Small intestine (tissue), 7 donors: ENCODE measurements at regions not wholly inside any gene's neighbourhood (a gene's known extent, or its start where the extent isn't known, plus 50 kb on each side); places are given as distances from the start of the nearest gene placed in this dataset.

Experiments used
- DNase-seq, 2 donors: peaks; one replicate each; pipeline versions ENCODE4 v3.0.0 to v3.0.0-alpha.2; 2013
- FAIRE-seq: peaks from 2 replicates; lab custom pipeline; 2012; peaks lifted over from hg19 to GRCh38; lab: Jason Lieb, UNC
- H3K27ac ChIP-seq, 3 donors: one replicate each; pipeline ENCODE4 v1.5.1; 2013; ENCODE audit warnings: low read length in 2 of 3, mild to moderate bottlenecking in 2 of 3, control low read depth in 1 of 3, inconsistent platforms in 1 of 3, low read depth in 1 of 3, moderate library complexity in 1 of 3
- H3K27me3 ChIP-seq, 3 donors: one replicate each; pipeline ENCODE4 v1.6.1; 2013; ENCODE audit warnings: low read length in 3 of 3, inconsistent platforms in 1 of 3; ENCODE audit not compliant: control insufficient read depth in 3 of 3, insufficient read depth in 3 of 3
- H3K36me3 ChIP-seq, 3 donors: one replicate each; pipeline ENCODE4 v1.6.1; 2013; ENCODE audit warnings: low read length in 3 of 3, inconsistent platforms in 1 of 3, low read depth in 1 of 3, mild to moderate bottlenecking in 1 of 3, moderate library complexity in 1 of 3; ENCODE audit not compliant: control insufficient read depth in 3 of 3, insufficient read depth in 2 of 3
- H3K4me1 ChIP-seq, 3 donors: one replicate each; pipeline ENCODE4 v1.6.1; 2013; ENCODE audit warnings: low read length in 2 of 3, inconsistent platforms in 1 of 3, low read depth in 1 of 3, mild to moderate bottlenecking in 1 of 3, moderate library complexity in 1 of 3; ENCODE audit not compliant: control insufficient read depth in 3 of 3, insufficient read depth in 2 of 3
- H3K4me3 ChIP-seq, 3 donors: one replicate each; pipeline ENCODE4 v1.5.1; 2013; ENCODE audit warnings: low read length in 3 of 3, control low read depth in 1 of 3, inconsistent platforms in 1 of 3, low read depth in 1 of 3, mild to moderate bottlenecking in 1 of 3, moderate library complexity in 1 of 3
- H3K9me3 ChIP-seq, 2 donors: one replicate each; pipeline ENCODE4 v1.6.1; 2013; ENCODE audit warnings: low read depth in 1 of 2, low read length in 1 of 2; ENCODE audit not compliant: control insufficient read depth in 2 of 2, insufficient read depth in 1 of 2
- WGBS, 3 donors: extraction: QIAGEN DNeasy Blood & Tissue Kit; methylation state at CpG; one replicate each; pipeline ENCODE4 v1.1.7; 2013; 5-methylcytosine and 5-hydroxymethylcytosine counted together
- donor health status: healthy with polysubstance abuse.
- donor health status: control.
- donor health status: control.
- donor health status: Bipolar disorder and iron deficiency.
- donor health status: healthy.

DNA sequence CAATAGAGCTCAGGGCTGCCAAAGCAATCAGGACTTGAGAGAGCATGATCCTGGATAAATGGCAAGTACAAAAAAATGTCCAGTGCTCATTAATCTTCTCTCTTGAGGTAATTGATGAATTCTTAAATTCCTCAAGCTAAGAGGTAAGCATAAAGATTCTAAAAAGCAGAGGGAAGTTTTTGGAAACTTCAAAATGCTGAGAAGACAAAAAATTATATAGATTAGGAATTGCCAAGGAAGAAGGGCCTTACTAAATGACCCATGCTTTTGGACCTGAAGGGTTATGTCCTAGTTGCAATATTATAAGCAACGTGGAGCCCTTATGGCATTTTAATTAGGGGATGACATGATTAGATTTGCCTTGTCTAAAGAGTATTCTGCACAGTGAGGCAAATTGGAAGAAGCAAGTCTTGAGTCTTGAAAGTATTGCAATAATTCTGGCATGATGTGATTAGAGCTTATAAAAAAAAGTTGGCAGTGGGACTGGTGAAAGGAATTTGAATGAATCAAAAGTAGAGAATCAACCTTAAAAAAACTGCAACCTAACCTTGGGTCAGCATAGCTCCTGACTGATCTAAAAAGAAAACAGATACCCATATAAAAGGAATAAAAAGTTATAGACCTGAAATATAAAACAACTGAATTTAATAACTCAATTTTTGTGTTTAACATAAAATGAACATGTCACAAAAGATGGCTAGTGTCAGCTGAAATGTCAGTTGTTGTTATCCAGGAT is 323.8 kb upstream of the ARRDC3 start:
- no peaks in the 10 kb centered on the region for H3K4me1 ChIP-seq
- H3K4me3 ChIP-seq = no peak overlapping the region
- no peak overlapping the region for H3K27ac ChIP-seq
- 35 to 56% (median 44%) methylated on average over 1 of the region's 1 CpG for WGBS, 3 donors
- no peaks in the 10 kb centered on the region for H3K9me3 ChIP-seq
- FAIRE-seq = no peak
- no peaks in the 10 kb centered on the region for H3K36me3 ChIP-seq
- no peak for DNase-seq
- H3K27me3 ChIP-seq = no peaks in the 10 kb centered on the region

GRCh38 chr5:91703128-91703527 is 320.0 kb upstream of the ARRDC3 start:
- H3K27me3 ChIP-seq = no peaks in the 10 kb centered on the region
- FAIRE-seq = no peak
- WGBS, 3 donors = 87 to 94% (median 90%) methylated on average over 2 of the region's 2 CpGs

DNA sequence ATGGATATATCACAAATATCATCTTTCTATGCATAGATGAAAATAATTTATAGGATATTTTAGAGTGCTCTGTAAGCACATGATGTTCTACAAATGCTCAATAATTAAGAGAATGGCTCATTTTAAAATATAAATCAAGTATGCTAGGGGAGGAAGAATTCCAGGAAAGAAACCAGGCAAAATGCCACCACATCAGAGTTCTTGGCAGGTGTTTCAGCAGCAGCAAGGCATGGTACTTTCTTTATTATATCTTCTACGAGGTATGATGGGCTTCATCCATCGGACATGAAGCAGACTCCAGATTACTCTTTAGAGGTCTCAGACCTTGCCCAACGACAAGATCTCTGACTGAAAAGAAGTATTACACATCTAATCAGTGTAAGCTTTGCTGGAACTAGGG is 316.3 kb upstream of the ARRDC3 start:
- DNase-seq (no peak), FAIRE-seq (no peak)
- Histone ChIP-seq H3K4me1 (no peaks in the 10 kb centered on the region), H3K4me3 (no peak overlapping the region), H3K9me3 (peaks cover 0 to 3% of the 10 kb centered on the region in 2 donors), H3K27ac (no peak overlapping the region), H3K36me3 (no peaks in the 10 kb centered on the region), H3K27me3 (no peaks in the 10 kb centered on the region)
- WGBS, 3 donors = 72 to 85% (median 74%) methylated on average over 3 of the region's 3 CpGs

More at GRCh38 chr5:91703128-91703527, 320.0 kb upstream of the ARRDC3 start:
- no peaks in the 10 kb centered on the region for H3K4me1 ChIP-seq
- no peak overlapping the region for H3K4me3 ChIP-seq
- no peaks in the 10 kb centered on the region for H3K36me3 ChIP-seq
- DNase-seq = no peak
- H3K27ac ChIP-seq = no peak overlapping the region
- H3K9me3 ChIP-seq = peaks cover 0 to 3% of the 10 kb centered on the region in 2 donors

DNA sequence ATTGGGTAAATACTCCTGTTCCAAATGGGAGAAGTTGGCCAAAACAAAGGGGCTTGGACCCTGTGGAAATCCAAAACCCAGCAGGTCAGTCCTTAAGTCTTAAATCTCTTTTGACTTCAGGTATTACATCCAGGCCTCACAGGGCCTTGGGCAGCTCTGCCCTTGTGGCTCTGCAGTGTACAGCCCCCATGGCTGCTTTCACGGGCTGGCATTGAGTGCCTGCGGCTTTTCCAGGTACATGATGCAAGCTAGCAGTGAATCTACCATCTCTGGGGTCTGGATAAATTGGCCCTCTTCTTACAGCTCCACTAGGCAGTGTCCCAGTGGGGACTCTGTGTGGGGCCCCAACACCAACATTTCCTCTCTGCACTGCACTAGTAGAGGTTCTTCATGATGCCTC is 308.5 kb upstream of the ARRDC3 start:
- no peaks in the 10 kb centered on the region for H3K9me3 ChIP-seq
- no peaks in the 10 kb centered on the region for H3K36me3 ChIP-seq
- WGBS, 3 donors = 84 to 90% (median 89%) methylated on average over 2 of the region's 2 CpGs
- no peak for DNase-seq
- no peaks in the 10 kb centered on the region for H3K27me3 ChIP-seq
- FAIRE-seq = no peak
- no peaks in the 10 kb centered on the region for H3K4me1 ChIP-seq
- H3K27ac ChIP-seq = no peak overlapping the region
- H3K4me3 ChIP-seq = no peak overlapping the region

- no peak overlapping the region for H3K4me3 ChIP-seq
- WGBS, 3 donors = 46 to 61% (median 57%) methylated on average over 3 of the region's 3 CpGs
- H3K27me3 ChIP-seq = no peaks in the 10 kb centered on the region
- FAIRE-seq (no peak), DNase-seq (no peak)
- H3K4me1 ChIP-seq = no peaks in the 10 kb centered on the region
- H3K9me3 ChIP-seq = no peaks in the 10 kb centered on the region
- no peaks in the 10 kb centered on the region for H3K36me3 ChIP-seq
- no peak overlapping the region for H3K27ac ChIP-seq
Measured at GRCh38 chr5:91690921-91691320, 307.8 kb upstream of the ARRDC3 start.

DNA sequence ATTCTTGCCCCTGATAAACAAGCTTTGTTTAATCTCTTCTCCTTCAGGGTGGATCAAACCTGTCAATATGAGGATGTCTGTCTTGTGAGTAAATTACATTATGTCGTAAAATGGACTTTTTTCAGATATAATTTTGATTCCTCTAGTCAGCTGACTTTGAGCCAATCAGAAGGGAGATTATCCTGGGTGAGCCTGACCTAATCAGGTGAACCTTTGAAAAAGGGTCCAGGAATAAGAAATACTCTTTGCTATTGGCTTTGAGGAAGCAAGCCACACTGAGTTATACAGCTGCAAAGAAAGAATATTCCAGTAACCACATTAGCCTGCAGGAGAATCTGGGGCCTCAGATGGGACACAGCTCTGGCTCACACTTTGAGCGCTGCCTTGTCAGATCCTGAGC is 304.3 kb upstream of the ARRDC3 start:
- H3K4me3 ChIP-seq = no peak overlapping the region
- no peaks in the 10 kb centered on the region for H3K36me3 ChIP-seq
- no peaks in the 10 kb centered on the region for H3K27me3 ChIP-seq
- H3K27ac ChIP-seq = no peak overlapping the region
- H3K9me3 ChIP-seq = no peaks in the 10 kb centered on the region
- FAIRE-seq = no peak
- H3K4me1 ChIP-seq = no peaks in the 10 kb centered on the region
- no peak for DNase-seq
- WGBS, 3 donors = 39 to 66% (median 45%) methylated on average over 2 of the region's 2 CpGs

- Histone ChIP-seq H3K27me3 (no peaks in the 10 kb centered on the region), H3K36me3 (no peaks in the 10 kb centered on the region), H3K4me1 (no peaks in the 10 kb centered on the region), H3K9me3 (no peaks in the 10 kb centered on the region), H3K27ac (no peak overlapping the region), H3K4me3 (no peak overlapping the region)
- no peak for FAIRE-seq
- 51 to 74% (median 61%) methylated on average over 1 of the region's 1 CpG for WGBS, 3 donors
- DNase-seq = no peak
Measured at GRCh38 chr5:91684625-91685024, 301.5 kb upstream of the ARRDC3 start.

DNA sequence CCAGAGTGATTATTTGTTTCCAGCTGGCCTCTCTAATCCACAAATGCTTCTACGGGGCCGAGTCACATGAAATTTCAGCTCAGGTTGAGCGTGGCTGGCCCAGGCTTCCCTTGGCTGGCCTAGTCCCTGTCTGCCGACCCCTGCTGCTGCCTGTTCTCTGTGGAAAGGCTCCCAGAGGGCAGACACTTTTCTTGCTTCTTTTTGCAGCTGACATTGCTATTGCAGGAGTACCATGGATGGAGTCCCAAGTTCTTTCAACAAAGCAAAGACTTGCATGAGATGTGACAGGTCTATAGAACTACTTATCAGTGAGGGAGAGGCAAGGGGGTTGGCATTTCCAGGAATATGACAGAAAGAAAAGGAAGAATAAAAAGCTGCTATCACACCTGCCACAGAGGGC is 287.4 kb upstream of the ARRDC3 start:
- Histone ChIP-seq H3K36me3 (no peaks in the 10 kb centered on the region), H3K27me3 (no peaks in the 10 kb centered on the region), H3K9me3 (no peaks in the 10 kb centered on the region), H3K4me1 (no peaks in the 10 kb centered on the region), H3K27ac (no peak overlapping the region), H3K4me3 (no peak overlapping the region)
- WGBS, 3 donors = 32 to 44% (median 32%) methylated on average over 4 of the region's 4 CpGs
- FAIRE-seq (no peak), DNase-seq (no peak)

DNA sequence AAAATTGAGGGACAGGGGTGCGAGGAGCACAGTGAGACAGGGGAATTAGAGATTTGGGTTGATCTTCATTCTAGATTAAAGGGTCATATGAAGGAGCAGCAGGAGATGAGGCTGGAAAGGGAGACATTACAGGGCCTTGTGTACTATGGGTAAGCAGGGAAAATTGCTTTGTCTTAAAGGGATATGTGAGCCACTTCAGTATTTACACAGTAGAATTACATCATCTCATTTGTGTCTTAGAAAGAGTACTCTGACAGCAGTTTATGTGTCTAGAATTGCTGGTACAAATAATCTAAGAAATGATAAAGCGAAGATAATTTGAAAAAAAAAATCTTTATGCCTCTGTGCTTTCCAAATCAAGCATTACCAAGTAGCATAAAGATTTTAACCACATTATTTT is 287.0 kb upstream of the ARRDC3 start:
- Histone ChIP-seq H3K4me3 (no peak overlapping the region), H3K27ac (no peak overlapping the region), H3K9me3 (no peaks in the 10 kb centered on the region), H3K27me3 (no peaks in the 10 kb centered on the region), H3K36me3 (no peaks in the 10 kb centered on the region), H3K4me1 (no peaks in the 10 kb centered on the region)
- FAIRE-seq = no peak
- 64 to 86% (median 84%) methylated on average over 2 of the region's 2 CpGs for WGBS, 3 donors
- DNase-seq = no peak
